ENCODE measurements at regions not wholly inside any gene's neighbourhood (a gene's known extent, or its start where the extent isn't known, plus 50 kb on each side); places are given as distances from the start of the nearest gene placed in this dataset.

- Histone ChIP-seq H3K4ac (ENCODE audit: low read depth, low read length) (no peak overlapping the region), H3T11ph (ENCODE audit: low read length) (no peak overlapping the region), H2AFZ (ENCODE audit: low read length) (no peak overlapping the region), H3K27ac (ENCODE audit: insufficient read length, low read depth, low read length) (no peak overlapping the region), H3K18ac (ENCODE audit: insufficient read length, low read depth, low read length) (no peak overlapping the region), H3K4me2 (ENCODE audit: insufficient read depth, insufficient read length, low read length) (no peak overlapping the region), H3K9ac (ENCODE audit: extremely low read depth, insufficient read length, low read length) (no peak overlapping the region), H2BK20ac (ENCODE audit: low read depth, low read length, poor library complexity, severe bottlenecking) (no peak overlapping the region), H2BK15ac (ENCODE audit: low read depth, low read length) (no peak overlapping the region), H3K23ac (ENCODE audit: insufficient read length, low read depth, low read length) (no peak overlapping the region), H2BK5ac (ENCODE audit: insufficient read length, low read length) (no peak overlapping the region), H4K91ac (ENCODE audit: insufficient read length, low read depth, low read length) (no peak overlapping the region), H4K8ac (replicated peaks; ENCODE audit: insufficient read length, low read depth, low read length) (no peak overlapping the region), H3K56ac (ENCODE audit: insufficient read length, low read depth, low read length) (no peak overlapping the region), H2BK12ac (ENCODE audit: insufficient read length, low read depth, low read length) (no peak overlapping the region), H3K14ac (ENCODE audit: insufficient read depth, low read length) (no peak overlapping the region), H3K79me1 (ENCODE audit: insufficient read depth, low read depth, low read length, poor library complexity, severe bottlenecking) (no peaks in the 10 kb centered on the region), H4K5ac (ENCODE audit: insufficient read length, low read depth, low read length) (no peak overlapping the region), H4K20me1 (ENCODE audit: control insufficient read depth, insufficient read depth, insufficient read length) (no peaks in the 10 kb centered on the region), H2AK5ac (ENCODE audit: insufficient read length, low read length) (no peak overlapping the region), H3K9me3 (ENCODE audit: control insufficient read depth, low read depth, low read length) (no peaks in the 10 kb centered on the region), H3K79me2 (ENCODE audit: insufficient read depth, low read length) (no peaks in the 10 kb centered on the region), H2BK120ac (ENCODE audit: low read depth, low read length, poor library complexity, severe bottlenecking) (no peak overlapping the region), H3K23me2 (ENCODE audit: insufficient read length, low read depth, low read length, poor library complexity, severe bottlenecking) (no peaks in the 10 kb centered on the region), H3K27me3 (ENCODE audit: insufficient read depth, low read length) (no peaks in the 10 kb centered on the region), H3K4me1 (ENCODE audit: insufficient read depth, low read length) (no peaks in the 10 kb centered on the region)
- TF ChIP-seq, protein P1, sequence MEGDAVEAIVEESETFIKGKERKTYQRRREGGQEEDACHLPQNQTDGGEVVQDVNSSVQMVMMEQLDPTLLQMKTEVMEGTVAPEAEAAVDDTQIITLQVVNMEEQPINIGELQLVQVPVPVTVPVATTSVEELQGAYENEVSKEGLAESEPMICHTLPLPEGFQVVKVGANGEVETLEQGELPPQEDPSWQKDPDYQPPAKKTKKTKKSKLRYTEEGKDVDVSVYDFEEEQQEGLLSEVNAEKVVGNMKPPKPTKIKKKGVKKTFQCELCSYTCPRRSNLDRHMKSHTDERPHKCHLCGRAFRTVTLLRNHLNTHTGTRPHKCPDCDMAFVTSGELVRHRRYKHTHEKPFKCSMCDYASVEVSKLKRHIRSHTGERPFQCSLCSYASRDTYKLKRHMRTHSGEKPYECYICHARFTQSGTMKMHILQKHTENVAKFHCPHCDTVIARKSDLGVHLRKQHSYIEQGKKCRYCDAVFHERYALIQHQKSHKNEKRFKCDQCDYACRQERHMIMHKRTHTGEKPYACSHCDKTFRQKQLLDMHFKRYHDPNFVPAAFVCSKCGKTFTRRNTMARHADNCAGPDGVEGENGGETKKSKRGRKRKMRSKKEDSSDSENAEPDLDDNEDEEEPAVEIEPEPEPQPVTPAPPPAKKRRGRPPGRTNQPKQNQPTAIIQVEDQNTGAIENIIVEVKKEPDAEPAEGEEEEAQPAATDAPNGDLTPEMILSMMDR (conservative IDR thresholded peaks at IDR 0.05) = no peak
- no peaks in the 10 kb centered on the region for H3K27me3 Mint-ChIP-seq (ENCODE audit: low read depth)
- peaks cover 0 to 4% (median 2%) of the 10 kb centered on the region in 3 experiments; a peak in 2 of 7 replicates for H3K36me3 Mint-ChIP-seq (ENCODE audit: insufficient read depth in 1 of 3, low read depth in 3 of 3)
- H3K4me1 Mint-ChIP-seq = no peaks in the 10 kb centered on the region
- DNase-seq = no peak
- no peak overlapping the region for H3K4me3 Mint-ChIP-seq
- WGBS (ENCODE audit: extremely low coverage, insufficient read length, low lambda C conversion rate) = no CpG with 5 or more reads among the region's 2 CpGs
- H3K27ac Mint-ChIP-seq = no peak overlapping the region
- peaks cover 4% of the 10 kb centered on the region in 2 experiments; a peak in 4 of 5 replicates for H3K9me3 Mint-ChIP-seq
Observed at GRCh38 chr6:127058027-127058426, 60.4 kb upstream of the RSPO3 start.

Measured in H9 (cell line).